ENCODE measurements at regions not wholly inside any gene's neighbourhood (a gene's known extent, or its start where the extent isn't known, plus 50 kb on each side); places are given as distances from the start of the nearest gene placed in this dataset.

GRCh38 chr11:122181893-122182292 is 65.9 kb upstream of the BLID start:
- Mint-ChIP-seq H3K36me3 (ENCODE audit: low read depth, unreplicated experiment) (no peaks in the 10 kb centered on the region), H3K27ac (ENCODE audit: unreplicated experiment) (no peak overlapping the region), H3K4me3 (ENCODE audit: unreplicated experiment) (no peak overlapping the region), H3K27me3 (ENCODE audit: unreplicated experiment) (no peaks in the 10 kb centered on the region), H3K4me1 (ENCODE audit: unreplicated experiment) (peaks cover 18% of the 10 kb centered on the region), H3K9me3 (ENCODE audit: unreplicated experiment) (no peaks in the 10 kb centered on the region)
- no peak for TF ChIP-seq CTCF (IDR thresholded peaks at IDR 0.05; ENCODE audit: unreplicated experiment)
- no peak for DNase-seq (ENCODE audit: low spot score)

DNA sequence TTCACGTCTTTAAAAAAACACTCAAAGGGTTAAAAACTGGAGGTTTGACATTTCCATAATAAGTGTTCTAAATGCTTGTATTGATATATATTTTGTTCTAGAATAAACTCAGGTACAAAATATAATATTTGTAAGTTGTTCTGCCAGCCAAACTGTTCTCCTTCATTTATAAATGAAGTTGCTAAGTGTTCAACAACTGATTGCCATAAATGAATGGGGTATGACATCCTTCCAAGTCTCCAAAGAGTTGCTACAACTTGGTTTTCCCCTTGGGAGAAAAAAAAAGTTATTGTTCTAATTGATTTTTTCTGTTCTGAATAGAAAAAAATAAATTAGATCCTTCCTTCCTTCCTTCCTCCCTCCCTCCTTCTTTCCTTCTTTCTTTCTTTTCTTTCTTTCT is 65.4 kb upstream of the BLID start:
- Mint-ChIP-seq H3K36me3 (ENCODE audit: low read depth, unreplicated experiment) (no peaks in the 10 kb centered on the region), H3K27me3 (ENCODE audit: unreplicated experiment) (no peaks in the 10 kb centered on the region), H3K4me3 (ENCODE audit: unreplicated experiment) (no peak overlapping the region), H3K4me1 (ENCODE audit: unreplicated experiment) (peaks cover 18% of the 10 kb centered on the region), H3K27ac (ENCODE audit: unreplicated experiment) (no peak overlapping the region), H3K9me3 (ENCODE audit: unreplicated experiment) (no peaks in the 10 kb centered on the region)
- no peak for DNase-seq (ENCODE audit: low spot score)
- no peak for TF ChIP-seq CTCF (IDR thresholded peaks at IDR 0.05; ENCODE audit: unreplicated experiment)

DNA sequence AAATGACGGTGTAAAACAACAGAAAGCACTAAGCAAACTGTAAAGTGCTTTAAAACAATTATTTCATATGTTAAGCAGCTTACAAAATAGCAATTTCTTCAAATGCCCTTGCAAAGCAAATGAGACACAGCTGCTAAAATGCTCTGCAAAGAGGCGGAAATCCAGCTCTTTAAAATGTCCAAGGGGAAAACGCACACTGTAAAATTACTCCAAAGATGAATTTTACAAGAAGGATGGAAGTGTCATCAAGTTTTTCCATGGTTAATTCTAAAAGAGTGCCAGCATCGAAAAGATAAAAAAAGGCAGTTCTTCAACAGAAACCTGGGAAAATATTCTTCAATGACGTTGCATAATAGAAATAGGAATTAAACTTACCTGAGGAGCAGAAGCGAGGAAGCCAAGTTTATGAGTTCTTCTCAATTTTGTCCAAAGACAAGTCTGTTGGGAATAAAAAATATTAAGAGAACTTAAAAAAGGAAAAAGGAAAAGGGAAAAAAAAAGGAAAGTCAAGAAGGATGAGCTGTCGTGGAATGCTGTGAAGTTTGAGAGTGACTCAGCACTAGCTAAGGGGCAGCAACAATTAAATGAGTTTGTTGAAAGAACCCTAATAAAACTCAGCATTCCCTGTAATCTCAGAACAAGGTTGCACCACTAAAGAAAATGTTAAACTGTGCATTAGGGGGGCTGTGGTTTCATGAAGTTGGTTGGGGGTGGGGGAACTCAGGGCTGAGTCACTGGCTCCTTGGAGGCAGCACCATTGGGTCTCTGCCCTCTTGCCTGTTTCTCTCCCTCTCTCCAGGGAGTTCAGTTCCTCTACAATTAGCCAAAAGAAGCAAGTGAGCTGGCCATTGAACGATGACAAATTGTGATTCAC is 64.2 kb upstream of the BLID start:
- no peaks in the 10 kb centered on the region for H3K27me3 Mint-ChIP-seq (ENCODE audit: unreplicated experiment)
- H3K4me3 Mint-ChIP-seq (ENCODE audit: unreplicated experiment): no peak overlapping the region
- no peaks in the 10 kb centered on the region for H3K36me3 Mint-ChIP-seq (ENCODE audit: low read depth, unreplicated experiment)
- no peak for TF ChIP-seq CTCF (IDR thresholded peaks at IDR 0.05; ENCODE audit: unreplicated experiment)
- H3K4me1 Mint-ChIP-seq (ENCODE audit: unreplicated experiment): peaks cover 18% of the 10 kb centered on the region
- no peaks in the 10 kb centered on the region for H3K9me3 Mint-ChIP-seq (ENCODE audit: unreplicated experiment)
- no peak for DNase-seq (ENCODE audit: low spot score)
- H3K27ac Mint-ChIP-seq (ENCODE audit: unreplicated experiment): no peak overlapping the region

GRCh38 chr11:122178795-122179194 is 62.8 kb upstream of the BLID start:
- Mint-ChIP-seq H3K27ac (ENCODE audit: unreplicated experiment) (no peak overlapping the region), H3K4me1 (ENCODE audit: unreplicated experiment) (peaks cover 18% of the 10 kb centered on the region), H3K36me3 (ENCODE audit: low read depth, unreplicated experiment) (no peaks in the 10 kb centered on the region), H3K4me3 (ENCODE audit: unreplicated experiment) (no peak overlapping the region), H3K27me3 (ENCODE audit: unreplicated experiment) (no peaks in the 10 kb centered on the region), H3K9me3 (ENCODE audit: unreplicated experiment) (no peaks in the 10 kb centered on the region)
- TF ChIP-seq CTCF (IDR thresholded peaks at IDR 0.05; ENCODE audit: unreplicated experiment): no peak
- DNase-seq (ENCODE audit: low spot score): no peak

GRCh38 chr11:122177238-122177637 is 61.2 kb upstream of the BLID start:
- DNase-seq (ENCODE audit: low spot score): no peak
- peaks cover 16% of the 10 kb centered on the region for H3K4me1 Mint-ChIP-seq (ENCODE audit: unreplicated experiment)
- no peak overlapping the region for H3K27ac Mint-ChIP-seq (ENCODE audit: unreplicated experiment)
- TF ChIP-seq CTCF (IDR thresholded peaks at IDR 0.05; ENCODE audit: unreplicated experiment): no peak
- H3K9me3 Mint-ChIP-seq (ENCODE audit: unreplicated experiment): no peaks in the 10 kb centered on the region
- no peaks in the 10 kb centered on the region for H3K36me3 Mint-ChIP-seq (ENCODE audit: low read depth, unreplicated experiment)
- no peak overlapping the region for H3K4me3 Mint-ChIP-seq (ENCODE audit: unreplicated experiment)
- no peaks in the 10 kb centered on the region for H3K27me3 Mint-ChIP-seq (ENCODE audit: unreplicated experiment)
